HCT116 (cell line): ENCODE measurements at regions not wholly inside any gene's neighbourhood (a gene's known extent, or its start where the extent isn't known, plus 50 kb on each side); places are given as distances from the start of the nearest gene placed in this dataset.

Source experiments
- ATAC-seq: fragments of 200-7000 bp; cut with Tn5 transposase; 2 replicates; pipeline ENCODE4 v1.9.1; 2020; ENCODE audit warnings: mild to moderate bottlenecking, moderate library complexity
- BruUV-seq: library from RNA; stranded (reverse); fragments of 400-500 nt; replicated peaks from 2 replicates; lab custom pipeline; 2021; lab: Mats Ljungman, UMichigan
- CTCF ChIA-PET: fragments of 300-600 bp; sonication (Branson Sonifier 250); formaldehyde crosslinking; loops from one replicate; lab custom pipeline; 2021; ENCODE audit warnings: antibody characterized with exemption; lab: Charles Lee
- POLR2A ChIA-PET: fragments of 300-600, 350-600 bp; sonication (Branson Sonifier 250); formaldehyde crosslinking; loops from one replicate; lab custom pipeline; 2021; ENCODE audit warnings: antibody characterized with exemption; lab: Charles Lee
- RAD21 ChIA-PET, 2 experiments: fragments of 300-600 bp; sonication (Branson Sonifier 250); formaldehyde crosslinking; loops; one replicate each; lab custom pipeline; 2023; ENCODE audit warnings: low total read pairs in 2 of 2; ENCODE audit not compliant: uncharacterized antibody in 2 of 2, unreplicated experiment in 2 of 2, low non-redundant PET in 1 of 2; lab: Charles Lee
- DNase-seq: peaks from one replicate; pipeline ENCODE4 v3.0.0-alpha.2; 2010; ENCODE audit warnings: low read depth, low spot score
- H2AFZ ChIP-seq: fragments of 200-600 bp; shearing (Covaris generic), sonication (generic); 2 replicates; pipeline ENCODE4 v1.6.1; 2017; ENCODE audit warnings: low read depth, mixed run types, mixed read lengths, antibody characterized with exemption, low read length; ENCODE audit not compliant: poor library complexity, severe bottlenecking
- H3K27ac ChIP-seq: 2 replicates; pipeline ENCODE4 v1.5.1; 2012; ENCODE audit warnings: low read depth, low read length
- H3K27me3 ChIP-seq: fragments of 200-600 bp; sonication (generic); 2 replicates; pipeline ENCODE4 v1.6.1; 2016; ENCODE audit warnings: mixed run types, low read length, mixed read lengths; ENCODE audit not compliant: insufficient read depth
- H3K36me3 ChIP-seq, 2 experiments: fragments of 200-500 bp in 1 of 2; fragments of 200-600 bp in 1 of 2; sonication (Bioruptor generic) in 1 of 2; sonication (generic) in 1 of 2; 2 replicates each; pipeline versions ENCODE4 v1.5.1 to v1.6.1; 2014 to 2016; ENCODE audit warnings: low read length in 2 of 2, inconsistent platforms in 1 of 2, mixed read lengths in 1 of 2, mixed run types in 1 of 2; ENCODE audit not compliant: insufficient read depth in 2 of 2, control insufficient read depth in 1 of 2
- H3K4me1 ChIP-seq, 2 experiments: fragments of 200-600 bp in 1 of 2; sonication (generic) in 1 of 2; 2 replicates each; pipeline versions ENCODE4 v1.5.1 to v1.6.1; 2012 to 2017; ENCODE audit warnings: low read length in 2 of 2, inconsistent platforms in 1 of 2, mild to moderate bottlenecking in 1 of 2, mixed read lengths in 1 of 2, mixed run types in 1 of 2, moderate library complexity in 1 of 2; ENCODE audit not compliant: insufficient read depth in 2 of 2, control insufficient read depth in 1 of 2
- H3K4me2 ChIP-seq: fragments of 200-600 bp; sonication (generic); 2 replicates; pipeline ENCODE4 v1.6.1; 2017; ENCODE audit warnings: mixed run types, low read length, mixed read lengths
- H3K4me3 ChIP-seq, 2 experiments: fragments of 200-600 bp in 1 of 2; sonication (generic) in 1 of 2; replicated peaks in 1 of 2; 2 replicates each; pipeline ENCODE4 v1.5.1; 2011 to 2016; ENCODE audit warnings: low read length in 2 of 2, control low read depth in 1 of 2, low read depth in 1 of 2, mild to moderate bottlenecking in 1 of 2, mixed read lengths in 1 of 2, mixed run types in 1 of 2
- H3K79me2 ChIP-seq: fragments of 200-600 bp; sonication (generic); 2 replicates; pipeline ENCODE4 v1.6.1; 2017; ENCODE audit warnings: mild to moderate bottlenecking, mixed run types, low read length, moderate library complexity, mixed read lengths; ENCODE audit not compliant: insufficient read depth
- H3K9ac ChIP-seq: fragments of 200-600 bp; sonication (generic); 2 replicates; pipeline ENCODE4 v1.6.1; 2016; ENCODE audit warnings: low read length, mixed read lengths
- H3K9me2 ChIP-seq: fragments of 200-600 bp; sonication (generic), shearing (Covaris generic); 2 replicates; pipeline ENCODE4 v1.6.1; 2017; ENCODE audit warnings: mixed run types, mild to moderate bottlenecking, moderate library complexity; ENCODE audit not compliant: insufficient read depth
- H3K9me3 ChIP-seq, 2 experiments: fragments of 200-500 bp in 1 of 2; fragments of 200-600 bp in 1 of 2; sonication (Bioruptor generic) in 1 of 2; sonication (generic) in 1 of 2; 2 replicates each; pipeline ENCODE4 v1.6.1; 2014 to 2017; ENCODE audit warnings: low read length in 2 of 2, mixed read lengths in 2 of 2, inconsistent platforms in 1 of 2, low read depth in 1 of 2, mild to moderate bottlenecking in 1 of 2, mixed run types in 1 of 2, moderate library complexity in 1 of 2; ENCODE audit not compliant: control insufficient read depth in 1 of 2, insufficient read depth in 1 of 2
- H4K20me1 ChIP-seq: fragments of 200-600 bp; sonication (generic), shearing (Covaris generic); 2 replicates; pipeline ENCODE4 v1.6.1; 2017; ENCODE audit warnings: mixed run types, mild to moderate bottlenecking, moderate library complexity; ENCODE audit not compliant: insufficient read depth
- CBX3 ChIP-seq: IDR thresholded peaks from 2 replicates; pipeline ENCODE4 v1.6.1; 2012; ENCODE audit warnings: low read depth
- CTCF ChIP-seq, 3 experiments: fragments of 200-600 bp in 1 of 3; sonication (generic) in 1 of 3; IDR thresholded peaks in 2 of 3; conservative IDR thresholded peaks in 1 of 3; 2 replicates each; pipeline ENCODE4 v1.5.1; 2012 to 2017; ENCODE audit warnings: low read depth in 2 of 3, low read length in 2 of 3, antibody characterized with exemption in 1 of 3, borderline replicate concordance in 1 of 3, control low read depth in 1 of 3, mild to moderate bottlenecking in 1 of 3, mixed read lengths in 1 of 3, mixed run types in 1 of 3, moderate library complexity in 1 of 3; ENCODE audit not compliant: insufficient read depth in 1 of 3
- EGR1 ChIP-seq: IDR thresholded peaks from 2 replicates; pipeline ENCODE4 v1.6.1; 2012; ENCODE audit warnings: low read depth
- JUND ChIP-seq: IDR thresholded peaks from 2 replicates; pipeline ENCODE4 v1.6.1; 2012
- MAX ChIP-seq: IDR thresholded peaks from 2 replicates; pipeline ENCODE4 v1.6.1; 2012
- POLR2AphosphoS5 ChIP-seq: IDR thresholded peaks from 2 replicates; pipeline ENCODE4 v1.6.1; 2011; ENCODE audit warnings: mild to moderate bottlenecking, low read depth, low read length, moderate library complexity
- SP1 ChIP-seq: IDR thresholded peaks from 2 replicates; pipeline ENCODE4 v1.6.1; 2012; ENCODE audit warnings: low read depth
- ZBTB33 ChIP-seq: IDR thresholded peaks from 2 replicates; pipeline ENCODE4 v1.6.1; 2011; ENCODE audit warnings: mild to moderate bottlenecking, low read length, moderate library complexity; ENCODE audit not compliant: insufficient replicate concordance; ENCODE audit errors: extremely low read depth
- ZNF274 ChIP-seq: fragments of 200-500 bp; sonication (Bioruptor generic); IDR thresholded peaks from 2 replicates; pipeline ENCODE4 v1.6.1; 2014; ENCODE audit warnings: mild to moderate bottlenecking, low read depth, low read length, inconsistent platforms
- intact Hi-C: fragments of 100-400 bp; cut with micrococcal nuclease; formaldehyde crosslinking; loops from 2 replicates; pipeline ENCODE4 v1.10.0; 2022

GRCh38 chr14:53865711-53866110 is 90.9 kb downstream of the BMP4 start (continued):
- no peak for TF ChIP-seq CTCF (IDR thresholded peaks at IDR 0.05 in 2 of 3, conservative IDR thresholded peaks at IDR 0.05 in 1 of 3; ENCODE audit: borderline replicate concordance in 1 of 3, insufficient read depth in 1 of 3, low read depth in 2 of 3, low read length in 2 of 3)
- no peak for TF ChIP-seq CBX3
- TF ChIP-seq SP1, result no peak
- no peak for TF ChIP-seq EGR1

- H3K4me1 ChIP-seq, result no peaks in the 10 kb centered on the region
- POLR2A ChIA-PET, result no interaction called here
- TF ChIP-seq EGR1, result no peak
- TF ChIP-seq ZBTB33, result no peak
- TF ChIP-seq ZNF274, result no peak
- no peak for TF ChIP-seq JUND
- TF ChIP-seq MAX, result no peak
- TF ChIP-seq SP1, result no peak
- TF ChIP-seq POLR2AphosphoS5, result no peak
- TF ChIP-seq, all 23 proteins: peak for 0
- intact Hi-C loops, result no loop called here
- CTCF ChIA-PET, result no interaction called here
- Histone ChIP-seq H3K9me3 (no peaks in the 10 kb centered on the region), H4K20me1 (no peaks in the 10 kb centered on the region), H2AFZ (no peak overlapping the region), H3K4me3 (no peak overlapping the region), H3K36me3 (no peaks in the 10 kb centered on the region), H3K27ac (no peak overlapping the region), H3K4me2 (no peak overlapping the region), H3K79me2 (no peaks in the 10 kb centered on the region), H3K9me2 (no peaks in the 10 kb centered on the region), H3K27me3 (no peaks in the 10 kb centered on the region), H3K9ac (no peak overlapping the region)
- RAD21 ChIA-PET, result no interaction called here
- ATAC-seq, result no peak
- DNase-seq, result no peak
- BruUV-seq, result no TSS peak
Measured at GRCh38 chr14:53861781-53862180, 94.8 kb downstream of the BMP4 start.
